H9 (cell line): ENCODE measurements at regions not wholly inside any gene's neighbourhood (a gene's known extent, or its start where the extent isn't known, plus 50 kb on each side); places are given as distances from the start of the nearest gene placed in this dataset.

Experiments used
- DNase-seq: peaks from one replicate; pipeline ENCODE4 v3.0.0-alpha.2; 2017
- H2AFZ ChIP-seq: one replicate; pipeline ENCODE4 v1.6.1; 2013; ENCODE audit warnings: mild to moderate bottlenecking, low read length, control low read depth, moderate library complexity
- H2AK5ac ChIP-seq: 2 replicates; pipeline ENCODE4 v1.6.1; 2013; ENCODE audit warnings: low read length, control low read depth, mixed read lengths; ENCODE audit not compliant: insufficient read length
- H2BK120ac ChIP-seq: one replicate; pipeline ENCODE4 v1.6.1; 2013; ENCODE audit warnings: low read depth, mild to moderate bottlenecking, low read length, control low read depth, inconsistent platforms; ENCODE audit not compliant: poor library complexity, severe bottlenecking
- H2BK12ac ChIP-seq: 2 replicates; pipeline ENCODE4 v1.6.1; 2013; ENCODE audit warnings: low read length, control low read depth, mixed read lengths, low read depth; ENCODE audit not compliant: insufficient read length
- H2BK15ac ChIP-seq: 2 replicates; pipeline ENCODE4 v1.6.1; 2013; ENCODE audit warnings: low read depth, low read length, control low read depth
- H2BK20ac ChIP-seq: one replicate; pipeline ENCODE4 v1.6.1; 2013; ENCODE audit warnings: low read depth, mild to moderate bottlenecking, low read length, control low read depth, inconsistent platforms; ENCODE audit not compliant: poor library complexity, severe bottlenecking
- H2BK5ac ChIP-seq: 2 replicates; pipeline ENCODE4 v1.6.1; 2013; ENCODE audit warnings: low read length, control low read depth, mixed read lengths; ENCODE audit not compliant: insufficient read length
- H3K14ac ChIP-seq: 2 replicates; pipeline ENCODE4 v1.6.1; 2013; ENCODE audit warnings: low read length, control low read depth; ENCODE audit not compliant: insufficient read depth
- H3K18ac ChIP-seq: 2 replicates; pipeline ENCODE4 v1.6.1; 2013; ENCODE audit warnings: low read depth, mild to moderate bottlenecking, mixed read lengths, low read length, control low read depth; ENCODE audit not compliant: insufficient read length
- H3K23ac ChIP-seq: 2 replicates; pipeline ENCODE4 v1.6.1; 2013; ENCODE audit warnings: low read length, control low read depth, mixed read lengths, low read depth; ENCODE audit not compliant: insufficient read length
- H3K23me2 ChIP-seq: 2 replicates; pipeline ENCODE4 v1.6.1; 2013; ENCODE audit warnings: low read depth, mild to moderate bottlenecking, mixed read lengths, low read length, control low read depth; ENCODE audit not compliant: insufficient read length, poor library complexity, severe bottlenecking
- H3K27ac ChIP-seq: 2 replicates; pipeline ENCODE4 v1.5.1; 2013; ENCODE audit warnings: low read length, control low read depth, mixed read lengths, low read depth; ENCODE audit not compliant: insufficient read length
- H3K27me3 ChIP-seq: 2 replicates; pipeline ENCODE4 v1.6.1; 2013; ENCODE audit warnings: low read length, control low read depth, inconsistent platforms; ENCODE audit not compliant: insufficient read depth
- H3K4ac ChIP-seq: 2 replicates; pipeline ENCODE4 v1.6.1; 2013; ENCODE audit warnings: low read depth, mild to moderate bottlenecking, control low read depth, inconsistent platforms, low read length, moderate library complexity
- H3K4me1 ChIP-seq: 2 replicates; pipeline ENCODE4 v1.6.1; 2013; ENCODE audit warnings: low read length, control low read depth, inconsistent platforms; ENCODE audit not compliant: insufficient read depth
- H3K4me2 ChIP-seq: 2 replicates; pipeline ENCODE4 v1.6.1; 2013; ENCODE audit warnings: low read length, control low read depth, mixed read lengths; ENCODE audit not compliant: insufficient read length, insufficient read depth
- H3K56ac ChIP-seq: 2 replicates; pipeline ENCODE4 v1.6.1; 2013; ENCODE audit warnings: low read depth, mild to moderate bottlenecking, mixed read lengths, low read length, control low read depth; ENCODE audit not compliant: insufficient read length
- H3K79me1 ChIP-seq: 2 replicates; pipeline ENCODE4 v1.6.1; 2013; ENCODE audit warnings: low read depth, mild to moderate bottlenecking, moderate library complexity, low read length, control low read depth, inconsistent platforms; ENCODE audit not compliant: insufficient read depth, poor library complexity, severe bottlenecking
- H3K79me2 ChIP-seq: 2 replicates; pipeline ENCODE4 v1.6.1; 2013; ENCODE audit warnings: low read length, control low read depth, inconsistent platforms; ENCODE audit not compliant: insufficient read depth
- H3K9ac ChIP-seq: 2 replicates; pipeline ENCODE4 v1.6.1; 2013; ENCODE audit warnings: low read length, control low read depth, mixed read lengths; ENCODE audit not compliant: insufficient read length; ENCODE audit errors: extremely low read depth
- H3K9me3 ChIP-seq: one replicate; pipeline ENCODE4 v1.6.1; 2013; ENCODE audit warnings: low read depth, low read length, inconsistent platforms; ENCODE audit not compliant: control insufficient read depth
- H3T11ph ChIP-seq: one replicate; pipeline ENCODE4 v1.6.1; 2013; ENCODE audit warnings: mild to moderate bottlenecking, low read length, control low read depth, inconsistent platforms
- H4K20me1 ChIP-seq: one replicate; pipeline ENCODE4 v1.6.1; 2013; ENCODE audit not compliant: control insufficient read depth, insufficient read length, insufficient read depth
- H4K5ac ChIP-seq: 2 replicates; pipeline ENCODE4 v1.6.1; 2013; ENCODE audit warnings: low read depth, mild to moderate bottlenecking, mixed read lengths, low read length, control low read depth; ENCODE audit not compliant: insufficient read length
- H4K8ac ChIP-seq: replicated peaks from 2 replicates; pipeline ENCODE4 v1.6.1; 2013; ENCODE audit warnings: low read length, control low read depth, mixed read lengths, low read depth; ENCODE audit not compliant: insufficient read length
- H4K91ac ChIP-seq: 2 replicates; pipeline ENCODE4 v1.6.1; 2013; ENCODE audit warnings: low read depth, mild to moderate bottlenecking, moderate library complexity, mixed read lengths, low read length, control low read depth; ENCODE audit not compliant: insufficient read length
- H3K27ac Mint-ChIP-seq, 3 experiments: 2 replicates in 2 of 3; 3 replicates in 1 of 3; pipeline ENCODE4 v1.8.0; 2020 to 2021; ENCODE audit warnings: mixed read lengths in 3 of 3, mild to moderate bottlenecking in 1 of 3, moderate library complexity in 1 of 3
- H3K27me3 Mint-ChIP-seq: 2 replicates; pipeline ENCODE4 v1.8.0; 2021; ENCODE audit warnings: low read depth, mild to moderate bottlenecking, moderate library complexity, mixed read lengths
- H3K36me3 Mint-ChIP-seq, 3 experiments: 2 replicates in 2 of 3; 3 replicates in 1 of 3; pipeline ENCODE4 v1.8.0; 2020 to 2021; ENCODE audit warnings: low read depth in 3 of 3, mixed read lengths in 3 of 3; ENCODE audit not compliant: insufficient read depth in 1 of 3
- H3K4me1 Mint-ChIP-seq, 2 experiments: 2 replicates each; pipeline ENCODE4 v1.8.0; 2020; ENCODE audit warnings: mixed read lengths in 2 of 2
- H3K4me3 Mint-ChIP-seq, 2 experiments: 2 replicates in 1 of 2; 3 replicates in 1 of 2; pipeline ENCODE4 v1.8.0; 2020 to 2021; ENCODE audit warnings: mild to moderate bottlenecking in 2 of 2, mixed read lengths in 2 of 2, moderate library complexity in 1 of 2
- H3K9me3 Mint-ChIP-seq, 2 experiments: 2 replicates in 1 of 2; 3 replicates in 1 of 2; pipeline ENCODE4 v1.8.0; 2020; ENCODE audit warnings: mild to moderate bottlenecking in 2 of 2, mixed read lengths in 2 of 2, moderate library complexity in 1 of 2
- CTCF ChIP-seq: fragments of 200-600 bp; sonication (generic); conservative IDR thresholded peaks from 3 replicates; pipeline ENCODE4 v1.8.0; 2021; ENCODE audit warnings: antibody characterized with exemption, mild to moderate bottlenecking
- WGBS: extraction: QIAGEN DNeasy Blood & Tissue Kit; methylation state at CpG from one replicate; pipeline ENCODE4 v1.1.7; 2013; ENCODE audit warnings: missing lambda C conversion rate, low lambda C conversion rate, mixed read lengths; ENCODE audit not compliant: insufficient read length; ENCODE audit errors: extremely low coverage; 5-methylcytosine and 5-hydroxymethylcytosine counted together

GRCh38 chr1:94694226-94694915, 125.8 kb upstream of the SLC44A3 start:
- H2BK5ac ChIP-seq = no peak overlapping the region
- no peaks in the 10 kb centered on the region for H3K79me1 ChIP-seq
- H3K9me3 Mint-ChIP-seq = peaks cover 6 to 8% of the 10 kb centered on the region in 2 experiments
- H4K20me1 ChIP-seq = no peaks in the 10 kb centered on the region
- no peak overlapping the region for H4K8ac ChIP-seq
- H3K4me1 ChIP-seq = no peaks in the 10 kb centered on the region; the same call in 1 of the 2 replicates
- no peak overlapping the region for H3K4me2 ChIP-seq
- H3K9ac ChIP-seq = no peak overlapping the region
- no peak overlapping the region for H3K4me3 Mint-ChIP-seq
- no peak overlapping the region for H3K14ac ChIP-seq
- H3K4me1 Mint-ChIP-seq = peaks cover 23 to 24% of the 10 kb centered on the region in 2 experiments
- no CpG with 5 or more reads among the region's 4 CpGs for WGBS
- H4K5ac ChIP-seq = no peak overlapping the region
- H3K27ac ChIP-seq = no peak overlapping the region
- no peak overlapping the region for H3K23ac ChIP-seq
- no peaks in the 10 kb centered on the region for H3K23me2 ChIP-seq
- no peak overlapping the region for H3K18ac ChIP-seq
- H2BK120ac ChIP-seq = no peak overlapping the region
- no peak for DNase-seq
- TF ChIP-seq CTCF = no peak
- no peak overlapping the region for H4K91ac ChIP-seq
- no peak overlapping the region for H2AK5ac ChIP-seq
- H3K36me3 Mint-ChIP-seq = peaks cover 3 to 13% (median 13%) of the 10 kb centered on the region in 3 experiments; a peak in 5 of 7 replicates
- no peak overlapping the region for H3K56ac ChIP-seq
- H2AFZ ChIP-seq = no peak overlapping the region
- H2BK15ac ChIP-seq = no peak overlapping the region
- H2BK20ac ChIP-seq = no peak overlapping the region
- H3K9me3 ChIP-seq = peaks cover 10% of the 10 kb centered on the region
- no peaks in the 10 kb centered on the region; the same call in 1 of the 2 replicates for H3K27me3 Mint-ChIP-seq
- no peak overlapping the region for H3T11ph ChIP-seq
- H3K79me2 ChIP-seq = no peaks in the 10 kb centered on the region
- H3K27ac Mint-ChIP-seq = no peak overlapping the region; a peak in 1 of 7 replicates
- H3K27me3 ChIP-seq = no peaks in the 10 kb centered on the region
- H2BK12ac ChIP-seq = no peak overlapping the region
- H3K4ac ChIP-seq = no peak overlapping the region
